HEK293 (cell line): ENCODE measurements at regions not wholly inside any gene's neighbourhood (a gene's known extent, or its start where the extent isn't known, plus 50 kb on each side); places are given as distances from the start of the nearest gene placed in this dataset.
"Not testable (repeated sequence)": the region's sequence is repeated elsewhere in the genome, so short reads cannot be mapped to it uniquely, and the experiment has no call there.

Experiments used
- CTCF ChIA-PET: fragments of 350-600 bp; formaldehyde crosslinking; extraction: SDS; loops from one replicate; lab custom pipeline; 2021; ENCODE audit warnings: antibody characterized with exemption; lab: Yijun Ruan, JAX
- POLR2A ChIA-PET: fragments of 300-600 bp; formaldehyde crosslinking; extraction: SDS; loops from one replicate; lab custom pipeline; 2020; ENCODE audit warnings: antibody characterized with exemption, inconsistent platforms; lab: Yijun Ruan, JAX
- H3K27ac ChIP-seq: fragments of 200-500 bp; sonication (Bioruptor generic); 2 replicates; pipeline ENCODE4 v1.5.1; 2014; ENCODE audit warnings: low read depth, low read length, control low read depth, inconsistent platforms; ENCODE audit errors: extremely low read depth
- H3K36me3 ChIP-seq, 2 experiments: fragments of 200-500 bp in 1 of 2; sonication (Bioruptor generic) in 1 of 2; 1 replicate in 1 of 2; 2 replicates in 1 of 2; pipeline ENCODE4 v1.5.1; 2014 to 2017; ENCODE audit warnings: inconsistent platforms in 2 of 2, low read length in 2 of 2; ENCODE audit not compliant: control insufficient read depth in 2 of 2, insufficient read depth in 1 of 2
- H3K4me1 ChIP-seq: fragments of 200-500 bp; sonication (Bioruptor generic); 2 replicates; pipeline ENCODE4 v1.5.1; 2014; ENCODE audit warnings: mild to moderate bottlenecking, low read length, inconsistent platforms; ENCODE audit not compliant: control insufficient read depth, insufficient read depth
- H3K4me3 ChIP-seq: 2 replicates; pipeline ENCODE4 v1.5.1; 2011; ENCODE audit warnings: low read depth, mild to moderate bottlenecking, control low read depth, low read length, moderate library complexity
- H3K9me3 ChIP-seq: fragments of 200-500 bp; sonication (Bioruptor generic); 2 replicates; pipeline ENCODE4 v1.5.1; 2014; ENCODE audit warnings: low read depth, low read length, inconsistent platforms; ENCODE audit not compliant: control insufficient read depth, insufficient read depth
- ZBTB11 ChIP-seq: fragments of 450-650 bp; formaldehyde crosslinking; conservative IDR thresholded peaks from 2 replicates; pipeline ENCODE4 v1.5.1; 2016; ENCODE audit warnings: low read depth, missing biosample characterization, missing genetic modification characterization
- ZNF140 ChIP-seq: fragments of 450-650 bp; formaldehyde crosslinking; IDR thresholded peaks from 2 replicates; pipeline ENCODE4 v1.5.1; 2016; ENCODE audit warnings: missing biosample characterization, missing genetic modification characterization
- ZNF202 ChIP-seq: fragments of 450-650 bp; formaldehyde crosslinking; IDR thresholded peaks from 2 replicates; pipeline ENCODE4 v1.5.1; 2016; ENCODE audit warnings: missing biosample characterization, missing genetic modification characterization, borderline replicate concordance
- ZNF266 ChIP-seq: fragments of 450-650 bp; formaldehyde crosslinking; IDR thresholded peaks from 2 replicates; pipeline ENCODE4 v1.5.1; 2016; ENCODE audit warnings: missing biosample characterization, missing genetic modification characterization, low read depth
- ZNF394 ChIP-seq: fragments of 450-650 bp; formaldehyde crosslinking; IDR thresholded peaks from 2 replicates; pipeline ENCODE4 v1.5.1; 2016; ENCODE audit warnings: missing biosample characterization, missing genetic modification characterization, mild to moderate bottlenecking, moderate library complexity, borderline replicate concordance
- ZNF426 ChIP-seq: fragments of 450-650 bp; formaldehyde crosslinking; IDR thresholded peaks from 2 replicates; pipeline ENCODE4 v1.5.1; 2017; ENCODE audit warnings: missing biosample characterization, missing genetic modification characterization, mild to moderate bottlenecking, inconsistent platforms, moderate library complexity
- ZNF518A ChIP-seq: fragments of 450-650 bp; formaldehyde crosslinking; conservative IDR thresholded peaks from 2 replicates; pipeline ENCODE4 v1.5.1; 2016; ENCODE audit warnings: low read depth, missing biosample characterization, missing genetic modification characterization
- ZNF555 ChIP-seq: fragments of 450-650 bp; formaldehyde crosslinking; conservative IDR thresholded peaks from 2 replicates; pipeline ENCODE4 v1.5.1; 2017; ENCODE audit warnings: missing biosample characterization, mild to moderate bottlenecking, missing genetic modification characterization, inconsistent platforms
- ZNF560 ChIP-seq: fragments of 450-650 bp; formaldehyde crosslinking; IDR thresholded peaks from 2 replicates; pipeline ENCODE4 v1.5.1; 2017; ENCODE audit warnings: missing biosample characterization, missing genetic modification characterization, borderline replicate concordance
- ZNF623 ChIP-seq: fragments of 450-650 bp; formaldehyde crosslinking; IDR thresholded peaks from 2 replicates; pipeline ENCODE4 v1.5.1; 2016; ENCODE audit warnings: missing biosample characterization, missing genetic modification characterization
- ZNF654 ChIP-seq: fragments of 450-650 bp; formaldehyde crosslinking; IDR thresholded peaks from 2 replicates; pipeline ENCODE4 v1.5.1; 2016; ENCODE audit warnings: low read depth, missing biosample characterization, missing genetic modification characterization

GRCh38 chr5:176018598-176018997 is 50.5 kb upstream of the THOC3 start:
- H3K27ac ChIP-seq, H3K4me3 ChIP-seq, POLR2A ChIA-PET, H3K9me3 ChIP-seq, CTCF ChIA-PET, H3K36me3 ChIP-seq, H3K4me1 ChIP-seq: not testable (repeated sequence)

GRCh38 chr5:176020852-176021251 is 52.7 kb upstream of the THOC3 start:
- CTCF ChIA-PET, POLR2A ChIA-PET: not testable (repeated sequence)

GRCh38 chr5:176023535-176023934 is 55.4 kb upstream of the THOC3 start:
- H3K36me3 ChIP-seq, H3K27ac ChIP-seq, POLR2A ChIA-PET, CTCF ChIA-PET, H3K4me1 ChIP-seq, H3K9me3 ChIP-seq, H3K4me3 ChIP-seq: not testable (repeated sequence)
- TF ChIP-seq ZNF266 (0 out of 2 replicates have a peak, but pooled peaks have one; percentile 38), ZNF140 (tag by site-specific recombination) (peak; percentile 47; the same call in 1 of the 2 replicates), ZNF555 (tag by site-specific recombination) (peak; percentile 24; the same call in 1 of the 2 replicates), ZBTB11 (tag by site-specific recombination) (peak; percentile 46; the same call in 1 of the 2 replicates), ZNF426 (tag by site-specific recombination) (peak; percentile 41), ZNF518A (peak; percentile 66), ZNF654 (tag by site-specific recombination) (peak; percentile 14; the same call in 1 of the 2 replicates), ZNF560 (tag by site-specific recombination) (peak; percentile 47; the same call in 1 of the 2 replicates), ZNF202 (peak; percentile 38; the same call in 1 of the 2 replicates), ZNF394 (tag by site-specific recombination) (peak; percentile 80; the same call in 1 of the 2 replicates), ZNF623 (peak; percentile 37; the same call in 1 of the 2 replicates)

More at GRCh38 chr5:176020852-176021251, 52.7 kb upstream of the THOC3 start:
- H3K36me3 ChIP-seq, H3K4me1 ChIP-seq, H3K9me3 ChIP-seq, H3K4me3 ChIP-seq, H3K27ac ChIP-seq: not testable (repeated sequence)

- CTCF ChIA-PET, H3K27ac ChIP-seq, H3K36me3 ChIP-seq, H3K4me1 ChIP-seq, POLR2A ChIA-PET, H3K4me3 ChIP-seq, H3K9me3 ChIP-seq: not testable (repeated sequence)
These were observed 61.3 kb upstream of the THOC3 start for GRCh38 chr5:176029445-176029844.

GRCh38 chr5:176030361-176031117 is 62.4 kb upstream of the THOC3 start:
- POLR2A ChIA-PET, result not testable (repeated sequence)

GRCh38 chr5:176031118-176031510 is 63.0 kb upstream of the THOC3 start:
- CTCF ChIA-PET, H3K27ac ChIP-seq, H3K36me3 ChIP-seq, POLR2A ChIA-PET, H3K9me3 ChIP-seq, H3K4me3 ChIP-seq, H3K4me1 ChIP-seq: not testable (repeated sequence)

More at GRCh38 chr5:176030361-176031117, 62.4 kb upstream of the THOC3 start:
- H3K27ac ChIP-seq, H3K4me1 ChIP-seq, CTCF ChIA-PET, H3K4me3 ChIP-seq, H3K36me3 ChIP-seq, H3K9me3 ChIP-seq: not testable (repeated sequence)
